HL-60 (cell line): ENCODE measurements at regions not wholly inside any gene's neighbourhood (a gene's known extent, or its start where the extent isn't known, plus 50 kb on each side); places are given as distances from the start of the nearest gene placed in this dataset.

Experiments
- CTCF ChIP-seq: IDR thresholded peaks from one replicate; pipeline ENCODE4 v1.5.1; 2011; ENCODE audit warnings: low read length, control low read depth, inconsistent platforms; ENCODE audit not compliant: insufficient read depth
- GABPA ChIP-seq: IDR thresholded peaks from 2 replicates; pipeline ENCODE4 v1.6.1; 2012; ENCODE audit warnings: low read depth
- POLR2AphosphoS5 ChIP-seq: IDR thresholded peaks from 2 replicates; pipeline ENCODE4 v1.6.1; 2012; ENCODE audit warnings: low read depth

GRCh38 chr12:19709889-19710288 lies 270.6 kb downstream of the AEBP2 start:
- TF ChIP-seq CTCF = no peak
- TF ChIP-seq GABPA = no peak
- no peak for TF ChIP-seq POLR2AphosphoS5
